DMS 273 (cell line): ENCODE measurements at regions not wholly inside any gene's neighbourhood (a gene's known extent, or its start where the extent isn't known, plus 50 kb on each side); places are given as distances from the start of the nearest gene placed in this dataset.
A peak's percentile ranks its signal among the peaks of the same experiment; 100 is the strongest.
"Not testable (repeated sequence)": the region's sequence is repeated elsewhere in the genome, so short reads cannot be mapped to it uniquely, and the experiment has no call there.

Source experiments
- DNase-seq: peaks from one replicate; lab custom pipeline; 2025; ENCODE audit not compliant: unreplicated experiment; lab: John Stamatoyannopoulos, UW

GRCh38 chr1:195763907-195764374, 844.3 kb downstream of the KCNT2 start:
- DNase-seq: no peak

- no peak for DNase-seq
Observed at GRCh38 chr1:195763146-195763906, 844.9 kb downstream of the KCNT2 start.

GRCh38 chr1:195761104-195761503, 847.1 kb downstream of the KCNT2 start:
- DNase-seq: no peak

- DNase-seq: no peak
Observed at GRCh38 chr1:195756109-195756508, 852.1 kb downstream of the KCNT2 start.

- DNase-seq: no peak
Observed at GRCh38 chr1:195754874-195755273, 853.4 kb downstream of the KCNT2 start.

GRCh38 chr1:195754303-195754702, 853.9 kb downstream of the KCNT2 start:
- no peak for DNase-seq

GRCh38 chr1:195748969-195749368, 859.3 kb downstream of the KCNT2 start:
- DNase-seq: no peak

GRCh38 chr1:195745189-195746010, 862.8 kb downstream of the KCNT2 start:
- DNase-seq: no peak

- no peak for DNase-seq
Observed at GRCh38 chr1:195744256-195744655, 864.0 kb downstream of the KCNT2 start.

GRCh38 chr1:195740862-195741261, 867.4 kb downstream of the KCNT2 start:
- DNase-seq: no peak

- no peak for DNase-seq
Observed at GRCh38 chr1:195738966-195739650, 869.1 kb downstream of the KCNT2 start.

GRCh38 chr1:195735140-195735539, 873.1 kb downstream of the KCNT2 start:
- DNase-seq: no peak

GRCh38 chr1:195733826-195734225, 874.4 kb downstream of the KCNT2 start:
- peak; percentile 46 for DNase-seq

- no peak for DNase-seq
Observed at GRCh38 chr1:195733408-195733807, 874.8 kb downstream of the KCNT2 start.

- DNase-seq: no peak
Observed at GRCh38 chr1:195731385-195731784, 876.9 kb downstream of the KCNT2 start.

- DNase-seq: no peak
Observed at GRCh38 chr1:195723796-195724194, 884.4 kb downstream of the KCNT2 start.

- DNase-seq: not testable (repeated sequence)
Observed at GRCh38 chr1:195722852-195723795, 885.1 kb downstream of the KCNT2 start.

GRCh38 chr1:195722146-195722545, 886.1 kb downstream of the KCNT2 start:
- not testable (repeated sequence) for DNase-seq

- DNase-seq: no peak
Observed at GRCh38 chr1:195721210-195721971, 886.8 kb downstream of the KCNT2 start.

GRCh38 chr1:195717651-195718050, 890.6 kb downstream of the KCNT2 start:
- peak; percentile 9 for DNase-seq
